ENCODE measurements at regions not wholly inside any gene's neighbourhood (a gene's known extent, or its start where the extent isn't known, plus 50 kb on each side); places are given as distances from the start of the nearest gene placed in this dataset.
"Not testable (repeated sequence)": the region's sequence is repeated elsewhere in the genome, so short reads cannot be mapped to it uniquely, and the experiment has no call there.

- H3K27ac ChIP-seq, result no peak overlapping the region
- TF ChIP-seq ZFX (IDR thresholded peaks at IDR 0.05) (no peak), CTCF (conservative IDR thresholded peaks at IDR 0.05) (peak; percentile 9)
Observed at GRCh38 chr10:22805304-22805703, 90.9 kb upstream of the PIP4K2A start.

GRCh38 chr10:22803261-22803885 lies 89.0 kb upstream of the PIP4K2A start:
- H3K27ac ChIP-seq, result no peak overlapping the region
- TF ChIP-seq CTCF (conservative IDR thresholded peaks at IDR 0.05), result no peak
- no peak for TF ChIP-seq ZFX (IDR thresholded peaks at IDR 0.05)

- H3K27ac ChIP-seq, result no peak overlapping the region
- TF ChIP-seq ZFX (IDR thresholded peaks at IDR 0.05) (no peak), CTCF (conservative IDR thresholded peaks at IDR 0.05) (no peak)
Observed at GRCh38 chr10:22801785-22802184, 87.4 kb upstream of the PIP4K2A start.

- H3K27ac ChIP-seq, result not testable (repeated sequence)
Observed at GRCh38 chr10:22797796-22798195, 83.4 kb upstream of the PIP4K2A start.

GRCh38 chr10:22795546-22795945 lies 81.2 kb upstream of the PIP4K2A start:
- H3K27ac ChIP-seq, result no peak overlapping the region
- TF ChIP-seq ZFX (IDR thresholded peaks at IDR 0.05) (no peak), CTCF (conservative IDR thresholded peaks at IDR 0.05) (no peak)

GRCh38 chr10:22792161-22792560 lies 77.8 kb upstream of the PIP4K2A start:
- no peak for TF ChIP-seq ZFX (IDR thresholded peaks at IDR 0.05)
- no peak for TF ChIP-seq CTCF (conservative IDR thresholded peaks at IDR 0.05)
- no peak overlapping the region for H3K27ac ChIP-seq

GRCh38 chr10:22791665-22792064 lies 77.3 kb upstream of the PIP4K2A start:
- no peak overlapping the region for H3K27ac ChIP-seq
- TF ChIP-seq ZFX (IDR thresholded peaks at IDR 0.05) (no peak), CTCF (conservative IDR thresholded peaks at IDR 0.05) (no peak)

- TF ChIP-seq ZFX (IDR thresholded peaks at IDR 0.05), result no peak
- no peak; the same call in 1 of the 2 replicates for TF ChIP-seq CTCF (conservative IDR thresholded peaks at IDR 0.05)
- no peak overlapping the region for H3K27ac ChIP-seq
Observed at GRCh38 chr10:22784668-22785067, 70.3 kb upstream of the PIP4K2A start.
